GM12878 (cell line): ENCODE measurements at regions not wholly inside any gene's neighbourhood (a gene's known extent, or its start where the extent isn't known, plus 50 kb on each side); places are given as distances from the start of the nearest gene placed in this dataset.

Experiments used
- ATAC-seq: fragments of 200-7000 bp; cut with Tn5 transposase; 3 replicates; pipeline ENCODE4 v1.9.1; 2020; ENCODE audit warnings: mild to moderate bottlenecking, moderate library complexity
- BruUV-seq: library from RNA; stranded (reverse); fragments of 400-500 nt; replicated peaks from 2 replicates; lab custom pipeline; 2021; lab: Mats Ljungman, UMichigan
- CTCF ChIA-PET: fragments of 300-600 bp; sonication (Branson Sonifier 250); formaldehyde crosslinking; extraction: SDS; loops from one replicate; lab custom pipeline; 2021; ENCODE audit warnings: inconsistent platforms; lab: Yijun Ruan, JAX
- POLR2A ChIA-PET: fragments of 350-600 bp; formaldehyde crosslinking; extraction: SDS; loops from one replicate; lab custom pipeline; 2021; ENCODE audit warnings: inconsistent platforms; lab: Charles Lee
- RAD21 ChIA-PET: fragments of 300-600 bp; sonication (Branson Sonifier 250); formaldehyde crosslinking; loops from one replicate; lab custom pipeline; 2023; ENCODE audit warnings: antibody characterized with exemption; ENCODE audit not compliant: unreplicated experiment; lab: Charles Lee
- SMC1A ChIA-PET: fragments of 300-600 bp; sonication (Branson Sonifier 250); formaldehyde crosslinking; loops from one replicate; lab custom pipeline; 2023; ENCODE audit not compliant: unreplicated experiment, uncharacterized antibody; lab: Charles Lee
- DNase-seq: peaks from one replicate; pipeline ENCODE4 v3.0.0-alpha.2; 2011; ENCODE audit warnings: low read depth, low spot score
- FAIRE-seq: peaks from 3 replicates; lab custom pipeline; 2011; peaks lifted over from hg19 to GRCh38; lab: Jason Lieb, UNC
- H2AFZ ChIP-seq: 2 replicates; pipeline ENCODE4 v1.6.0; 2011; ENCODE audit warnings: low read depth, low read length, control low read depth; ENCODE audit not compliant: control insufficient read depth
- H3K27ac ChIP-seq: 2 replicates; pipeline ENCODE4 v1.5.1; 2011; ENCODE audit warnings: control low read depth; ENCODE audit not compliant: control insufficient read depth, insufficient read depth
- H3K27me3 ChIP-seq, 2 experiments: replicated peaks in 1 of 2; 2 replicates each; pipeline versions ENCODE4 v1.6.0 to v1.6.1; 2011; ENCODE audit warnings: low read length in 1 of 2; ENCODE audit not compliant: control insufficient read depth in 2 of 2, insufficient read depth in 2 of 2
- H3K36me3 ChIP-seq, 2 experiments: 2 replicates each; pipeline ENCODE4 v1.5.1; 2011; ENCODE audit warnings: low read length in 1 of 2; ENCODE audit not compliant: control insufficient read depth in 2 of 2, insufficient read depth in 2 of 2
- H3K4me1 ChIP-seq: 2 replicates; pipeline ENCODE4 v1.6.1; 2011; ENCODE audit warnings: mild to moderate bottlenecking, low read length, moderate library complexity, mixed read lengths; ENCODE audit not compliant: control insufficient read depth, insufficient read depth
- H3K4me2 ChIP-seq: 2 replicates; pipeline ENCODE4 v1.6.0; 2011; ENCODE audit warnings: control low read depth; ENCODE audit not compliant: control insufficient read depth, insufficient read depth
- H3K4me3 ChIP-seq: fragments of 200-600 bp; sonication (generic); 2 replicates; pipeline ENCODE4 v1.5.1; 2016
- H3K79me2 ChIP-seq: 2 replicates; pipeline ENCODE4 v1.6.0; 2011; ENCODE audit warnings: low read length; ENCODE audit not compliant: control insufficient read depth, insufficient read depth
- H3K9ac ChIP-seq: 2 replicates; pipeline ENCODE4 v1.8.0; 2011; ENCODE audit warnings: low read length, control low read depth, mixed read lengths; ENCODE audit not compliant: control insufficient read depth, insufficient read depth
- H3K9me3 ChIP-seq: replicated peaks from 3 replicates; pipeline ENCODE4 v1.5.1; 2011; ENCODE audit warnings: mild to moderate bottlenecking, low read length; ENCODE audit not compliant: control insufficient read depth, insufficient read depth
- H4K20me1 ChIP-seq: 2 replicates; pipeline ENCODE4 v1.6.0; 2011; ENCODE audit not compliant: control insufficient read depth, insufficient read depth
- BRCA1 ChIP-seq: IDR thresholded peaks from 2 replicates; pipeline ENCODE4 v1.6.1; 2011; ENCODE audit warnings: low read depth, low read length, improper control_type of control experiment
- EP300 ChIP-seq, 2 experiments: fragments of 150-350 bp in 1 of 2; IDR thresholded peaks; 2 replicates each; pipeline ENCODE4 v1.6.1; 2011 to 2012; ENCODE audit warnings: low read depth in 2 of 2, low read length in 2 of 2, borderline replicate concordance in 1 of 2, improper control_type of control experiment in 1 of 2, inconsistent platforms in 1 of 2; ENCODE audit not compliant: control insufficient read depth in 1 of 2
- HDGF ChIP-seq: fragments of 450-650 bp; IDR thresholded peaks from 2 replicates; pipeline ENCODE4 v1.6.1; 2016; ENCODE audit warnings: antibody characterized with exemption
- IRF3 ChIP-seq: fragments of 450-650 bp; IDR thresholded peaks from 2 replicates; pipeline ENCODE4 v1.6.1; 2014; ENCODE audit warnings: mild to moderate bottlenecking
- MAX ChIP-seq: IDR thresholded peaks from 2 replicates; pipeline ENCODE4 v1.6.1; 2012; ENCODE audit warnings: low read depth, low read length, improper control_type of control experiment
- SIN3A ChIP-seq: IDR thresholded peaks from 2 replicates; pipeline ENCODE4 v1.6.1; 2012; ENCODE audit warnings: low read depth, low read length, improper control_type of control experiment
- TARDBP ChIP-seq: IDR thresholded peaks from 2 replicates; pipeline ENCODE4 v1.6.1; 2016; ENCODE audit warnings: borderline replicate concordance
- WGBS: methylation state at CpG from one replicate; pipeline ENCODE4 v1.1.6; 2016; ENCODE audit warnings: low lambda C conversion rate; ENCODE audit not compliant: insufficient replicate concordance, insufficient coverage; ENCODE audit errors: missing lambda C conversion rate; 5-methylcytosine and 5-hydroxymethylcytosine counted together
- in situ Hi-C: fragments of 300-500 bp; cut with MboI; formaldehyde crosslinking; loops from 9 replicates; pipeline ENCODE4 v1.14.3; 2018; ENCODE audit warnings: mixed read lengths
- intact Hi-C: fragments of 100-400 bp; cut with micrococcal nuclease; formaldehyde crosslinking; loops from one replicate; pipeline ENCODE4 v1.14.2; 2022; ENCODE audit not compliant: unreplicated experiment

- no peak for TF ChIP-seq MAX
- TF ChIP-seq SIN3A, result no peak
- no peak for TF ChIP-seq HDGF
- TF ChIP-seq IRF3, result no peak
- no peak for TF ChIP-seq BRCA1
Observed at GRCh38 chr1:34645919-34646318, 108.9 kb upstream of the GJB5 start (continued).

- Histone ChIP-seq H4K20me1 (no peaks in the 10 kb centered on the region), H3K36me3 (no peaks in the 10 kb centered on the region), H3K9ac (no peak overlapping the region), H3K79me2 (no peaks in the 10 kb centered on the region), H3K9me3 (no peaks in the 10 kb centered on the region), H3K4me1 (no peaks in the 10 kb centered on the region), H2AFZ (no peak overlapping the region), H3K4me3 (no peak overlapping the region), H3K27ac (no peak overlapping the region), H3K4me2 (no peak overlapping the region), H3K27me3 (peaks cover 0 to 12% of the 10 kb centered on the region in 2 experiments; a peak in 3 of 4 replicates)
- no peak for ATAC-seq
- CTCF ChIA-PET, result no interaction called here
- TF ChIP-seq EP300 (IDR thresholded peaks at IDR 0.05; ENCODE audit: borderline replicate concordance in 1 of 2, control insufficient read depth in 1 of 2, low read depth in 2 of 2, low read length in 2 of 2) (no peak), TARDBP (no peak)
- in situ Hi-C loops, result no loop called here
- SMC1A ChIA-PET, result no interaction called here
- intact Hi-C loops, result no loop called here
- WGBS, result 25% methylated on average over 6 of the region's 6 CpGs
- BruUV-seq, result no TSS peak
- POLR2A ChIA-PET, result no interaction called here
- RAD21 ChIA-PET, result no interaction called here
- FAIRE-seq, result no peak
- DNase-seq, result no peak
Observed at GRCh38 chr1:34648501-34648900, 106.3 kb upstream of the GJB5 start.
